Sigmoid colon (tissue), 6 donors: ENCODE measurements at regions not wholly inside any gene's neighbourhood (a gene's known extent, or its start where the extent isn't known, plus 50 kb on each side); places are given as distances from the start of the nearest gene placed in this dataset.

Source experiments
- DNase-seq: peaks from one replicate; pipeline ENCODE4 v3.0.0-alpha.2; 2019
- H3K27ac ChIP-seq, 4 donors: fragments of 200-600 bp; sonication (generic); one replicate each; pipeline ENCODE4 v1.5.1; 2016 to 2019; ENCODE audit warnings: mild to moderate bottlenecking in 1 of 4
- H3K27me3 ChIP-seq, 3 donors: fragments of 200-600 bp; sonication (generic); one replicate each; pipeline ENCODE4 v1.5.1; 2019; ENCODE audit warnings: mild to moderate bottlenecking in 1 of 3
- H3K36me3 ChIP-seq, 4 donors: fragments of 200-600 bp; sonication (generic); one replicate each; pipeline ENCODE4 v1.5.1; 2016 to 2019
- H3K4me1 ChIP-seq, 4 donors: fragments of 200-600 bp; sonication (generic); one replicate each; pipeline ENCODE4 v1.5.1; 2017 to 2019
- H3K4me3 ChIP-seq, 4 donors: fragments of 200-600 bp; sonication (generic); one replicate each; pipeline ENCODE4 v1.5.1; 2017 to 2019; ENCODE audit warnings: mild to moderate bottlenecking in 2 of 4, moderate library complexity in 1 of 4
- H3K9me3 ChIP-seq, 4 donors: fragments of 200-600 bp in 3 of 4; sonication (generic) in 3 of 4; one replicate each; pipeline versions ENCODE4 v1.5.1 to v1.6.1; 2013 to 2019
- EP300 ChIP-seq, 4 donors: sonication (generic); formaldehyde crosslinking; IDR thresholded peaks; one replicate each; pipeline ENCODE4 v1.6.1; 2017; ENCODE audit warnings: antibody characterized with exemption in 4 of 4
- POLR2A ChIP-seq, 2 donors: fragments of 450-650 bp; IDR thresholded peaks; one replicate each; pipeline ENCODE4 v1.6.1; 2016; ENCODE audit warnings: antibody characterized with exemption in 2 of 2, mild to moderate bottlenecking in 2 of 2, moderate library complexity in 2 of 2
- POLR2AphosphoS5 ChIP-seq, 4 donors: sonication (generic); formaldehyde crosslinking; IDR thresholded peaks; one replicate each; pipeline ENCODE4 v1.6.1; 2017; ENCODE audit warnings: antibody characterized with exemption in 4 of 4
- WGBS, 2 donors: extraction: QIAGEN DNeasy Blood & Tissue Kit; methylation state at CpG; one replicate each; pipeline ENCODE4 v1.1.7; 2013; 5-methylcytosine and 5-hydroxymethylcytosine counted together
- intact Hi-C: fragments of 100-400 bp; cut with DNase I; formaldehyde crosslinking; loops from one replicate; pipeline ENCODE4 v1.15.1; 2023
- TF ChIP-seq, protein P1 (sequence below), 4 experiments: fragments of 450-650 bp in 3 of 4; fragments of 200-600 bp in 1 of 4; IDR thresholded peaks; one replicate each; pipeline ENCODE4 v1.5.1; 2016 to 2019; ENCODE audit warnings: antibody characterized with exemption in 4 of 4, mild to moderate bottlenecking in 3 of 4, moderate library complexity in 2 of 4
- donor health status: healthy with polysubstance abuse.
- donor health status: healthy.

- 80 to 84% methylated on average over 9 of the region's 9 CpGs for WGBS, 2 donors
- DNase-seq = no peak
- no peaks in the 10 kb centered on the region for H3K36me3 ChIP-seq
- H3K27ac ChIP-seq = no peak overlapping the region
- H3K4me1 ChIP-seq = no peaks in the 10 kb centered on the region
- no peaks in the 10 kb centered on the region for H3K9me3 ChIP-seq
- TF ChIP-seq, protein P1, sequence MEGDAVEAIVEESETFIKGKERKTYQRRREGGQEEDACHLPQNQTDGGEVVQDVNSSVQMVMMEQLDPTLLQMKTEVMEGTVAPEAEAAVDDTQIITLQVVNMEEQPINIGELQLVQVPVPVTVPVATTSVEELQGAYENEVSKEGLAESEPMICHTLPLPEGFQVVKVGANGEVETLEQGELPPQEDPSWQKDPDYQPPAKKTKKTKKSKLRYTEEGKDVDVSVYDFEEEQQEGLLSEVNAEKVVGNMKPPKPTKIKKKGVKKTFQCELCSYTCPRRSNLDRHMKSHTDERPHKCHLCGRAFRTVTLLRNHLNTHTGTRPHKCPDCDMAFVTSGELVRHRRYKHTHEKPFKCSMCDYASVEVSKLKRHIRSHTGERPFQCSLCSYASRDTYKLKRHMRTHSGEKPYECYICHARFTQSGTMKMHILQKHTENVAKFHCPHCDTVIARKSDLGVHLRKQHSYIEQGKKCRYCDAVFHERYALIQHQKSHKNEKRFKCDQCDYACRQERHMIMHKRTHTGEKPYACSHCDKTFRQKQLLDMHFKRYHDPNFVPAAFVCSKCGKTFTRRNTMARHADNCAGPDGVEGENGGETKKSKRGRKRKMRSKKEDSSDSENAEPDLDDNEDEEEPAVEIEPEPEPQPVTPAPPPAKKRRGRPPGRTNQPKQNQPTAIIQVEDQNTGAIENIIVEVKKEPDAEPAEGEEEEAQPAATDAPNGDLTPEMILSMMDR (IDR thresholded peaks at IDR 0.05) = no peak
- no peak for TF ChIP-seq POLR2A (IDR thresholded peaks at IDR 0.05)
- TF ChIP-seq POLR2AphosphoS5 (IDR thresholded peaks at IDR 0.05) = no peak
- TF ChIP-seq EP300 (IDR thresholded peaks at IDR 0.05) = no peak
- H3K27me3 ChIP-seq = no peaks in the 10 kb centered on the region
- intact Hi-C loops = loop anchor here (10.0 kb wide), 1 partner anchor 132 kb away; the partner anchor contains the start of gene ADRA1B
- H3K4me3 ChIP-seq = no peak overlapping the region
Observed at GRCh38 chr5:159782197-159782994, 133.9 kb upstream of the ADRA1B start.

DNA sequence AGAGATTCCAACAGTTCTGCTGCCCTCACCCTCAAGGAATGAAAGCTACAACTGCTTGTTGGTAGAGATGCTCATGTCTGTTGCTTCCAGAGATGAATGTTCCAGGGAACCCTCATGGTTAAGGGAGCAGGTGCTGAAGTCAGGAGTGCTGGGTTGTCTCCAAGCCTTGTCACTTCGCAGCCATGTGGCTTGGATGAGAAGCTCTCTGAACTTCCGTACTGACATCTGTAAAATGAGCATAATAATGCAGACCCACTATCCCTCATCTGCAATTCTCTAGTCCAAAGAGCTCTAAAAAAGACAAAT lies 133.3 kb upstream of the ADRA1B start:
- no peak for TF ChIP-seq POLR2A (IDR thresholded peaks at IDR 0.05)
- TF ChIP-seq, protein P1 (IDR thresholded peaks at IDR 0.05) = no peak
- 90 to 91% methylated on average over 2 of the region's 2 CpGs for WGBS, 2 donors
- intact Hi-C loops = loop anchor here (10.0 kb wide), 1 partner anchor 132 kb away; the partner anchor contains the start of gene ADRA1B
- Histone ChIP-seq H3K27me3 (no peaks in the 10 kb centered on the region), H3K27ac (no peak overlapping the region), H3K36me3 (no peaks in the 10 kb centered on the region), H3K9me3 (no peaks in the 10 kb centered on the region), H3K4me3 (no peak overlapping the region), H3K4me1 (no peaks in the 10 kb centered on the region)
- DNase-seq = no peak

DNA sequence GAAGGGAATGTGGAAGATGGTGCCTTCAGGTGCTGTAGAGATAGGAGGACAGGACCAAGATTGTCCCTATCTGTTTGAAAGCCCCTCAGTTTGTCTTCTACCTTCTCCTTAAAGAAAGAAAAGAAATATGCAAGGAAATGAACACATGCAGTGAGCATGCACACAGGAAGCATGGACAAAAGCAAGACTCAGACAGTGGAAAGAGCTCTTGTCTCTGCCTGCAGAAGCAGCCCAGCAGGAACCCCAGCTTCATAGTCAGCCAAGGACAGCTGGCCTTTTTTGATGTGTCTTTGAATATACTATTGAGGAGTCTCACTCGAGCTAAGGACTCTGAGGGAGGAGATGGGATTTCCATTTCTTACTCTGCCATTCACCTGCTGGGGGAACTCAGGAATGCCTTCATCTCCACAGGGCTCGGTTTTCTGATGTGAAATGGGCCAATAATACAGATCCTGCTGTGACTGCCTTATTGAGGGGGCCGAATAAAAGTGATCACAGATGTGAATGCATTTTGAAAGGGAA lies 132.5 kb upstream of the ADRA1B start:
- Histone ChIP-seq H3K9me3 (no peaks in the 10 kb centered on the region), H3K27me3 (no peaks in the 10 kb centered on the region), H3K36me3 (no peaks in the 10 kb centered on the region), H3K4me1 (no peaks in the 10 kb centered on the region), H3K27ac (no peak overlapping the region), H3K4me3 (no peak overlapping the region)
- DNase-seq = no peak
- TF ChIP-seq EP300 (IDR thresholded peaks at IDR 0.05) (no peak), POLR2A (IDR thresholded peaks at IDR 0.05) (no peak), POLR2AphosphoS5 (IDR thresholded peaks at IDR 0.05) (no peak)
- TF ChIP-seq, protein P1 (IDR thresholded peaks at IDR 0.05) = no peak
- 54 to 78% methylated on average over 3 of the region's 3 CpGs for WGBS, 2 donors
- intact Hi-C loops = loop anchor here (10.0 kb wide), 1 partner anchor 131 kb away; the partner anchor contains the start of gene ADRA1B

- Histone ChIP-seq H3K36me3 (no peaks in the 10 kb centered on the region), H3K9me3 (no peaks in the 10 kb centered on the region), H3K27ac (no peak overlapping the region), H3K4me1 (no peaks in the 10 kb centered on the region), H3K4me3 (no peak overlapping the region), H3K27me3 (no peaks in the 10 kb centered on the region)
- intact Hi-C loops = loop anchor here (10.0 kb wide), 1 partner anchor 130 kb away; the partner anchor contains the start of gene ADRA1B
- TF ChIP-seq POLR2AphosphoS5 (IDR thresholded peaks at IDR 0.05) (no peak), EP300 (IDR thresholded peaks at IDR 0.05) (no peak), POLR2A (IDR thresholded peaks at IDR 0.05) (no peak)
- TF ChIP-seq, protein P1 (IDR thresholded peaks at IDR 0.05) = no peak
- DNase-seq = no peak
Observed at GRCh38 chr5:159784993-159785392, 131.3 kb upstream of the ADRA1B start.
